Neural progenitor cell (in vitro differentiated cells): ENCODE measurements at regions not wholly inside any gene's neighbourhood (a gene's known extent, or its start where the extent isn't known, plus 50 kb on each side); places are given as distances from the start of the nearest gene placed in this dataset.

Experiments
- DNase-seq: peaks from one replicate; pipeline ENCODE4 v3.0.0-alpha.2; 2016; ENCODE audit warnings: low spot score
- H2AFZ ChIP-seq: fragments of 200-600 bp; sonication (generic); replicated peaks from 2 replicates; pipeline ENCODE4 v1.6.1; 2016; ENCODE audit warnings: antibody characterized with exemption
- H3F3A ChIP-seq: fragments of 200-600 bp; sonication (generic); 2 replicates; pipeline ENCODE4 v1.6.1; 2016; ENCODE audit warnings: antibody characterized with exemption, low read depth
- H3K27ac ChIP-seq: fragments of 200-600 bp; sonication (generic); 2 replicates; pipeline ENCODE4 v1.5.1; 2016; ENCODE audit warnings: mild to moderate bottlenecking
- H3K27me3 ChIP-seq: fragments of 200-600 bp; sonication (generic); 2 replicates; pipeline ENCODE4 v1.6.1; 2016; ENCODE audit warnings: mild to moderate bottlenecking, moderate library complexity
- H3K36me3 ChIP-seq: fragments of 200-600 bp; sonication (generic); 2 replicates; pipeline ENCODE4 v1.5.1; 2016
- H3K4me1 ChIP-seq: fragments of 200-600 bp; sonication (generic); 2 replicates; pipeline ENCODE4 v1.6.1; 2016; ENCODE audit warnings: mixed run types
- H3K4me2 ChIP-seq: fragments of 200-600 bp; sonication (generic); 2 replicates; pipeline ENCODE4 v1.6.1; 2016
- H3K4me3 ChIP-seq: fragments of 200-600 bp; sonication (generic); 2 replicates; pipeline ENCODE4 v1.5.1; 2016
- H3K79me2 ChIP-seq: fragments of 200-600 bp; sonication (generic); 2 replicates; pipeline ENCODE4 v1.6.1; 2016; ENCODE audit warnings: low read depth
- H3K9ac ChIP-seq: fragments of 200-600 bp; sonication (generic); 2 replicates; pipeline ENCODE4 v1.6.1; 2016
- H3K9me3 ChIP-seq: fragments of 200-600 bp; sonication (generic); 2 replicates; pipeline ENCODE4 v1.5.1; 2016; ENCODE audit warnings: low read depth
- H4K20me1 ChIP-seq: fragments of 200-600 bp; sonication (generic); 2 replicates; pipeline ENCODE4 v1.6.1; 2016; ENCODE audit warnings: low read depth
- H3K27ac Mint-ChIP-seq: 3 replicates; pipeline ENCODE4 v1.8.0; 2021; ENCODE audit warnings: mixed read lengths
- H3K27me3 Mint-ChIP-seq: 2 replicates; pipeline ENCODE4 v1.8.0; 2022; ENCODE audit warnings: low read depth, mild to moderate bottlenecking, inconsistent platforms, moderate library complexity, mixed read lengths; ENCODE audit not compliant: insufficient read depth
- H3K36me3 Mint-ChIP-seq: 3 replicates; pipeline ENCODE4 v1.8.0; 2021; ENCODE audit warnings: mixed read lengths
- H3K4me1 Mint-ChIP-seq: 3 replicates; pipeline ENCODE4 v1.8.0; 2021; ENCODE audit warnings: mixed read lengths
- H3K4me3 Mint-ChIP-seq: 3 replicates; pipeline ENCODE4 v1.8.0; 2021; ENCODE audit warnings: mild to moderate bottlenecking, moderate library complexity, mixed read lengths
- H3K9me3 Mint-ChIP-seq: 3 replicates; pipeline ENCODE4 v1.8.0; 2020; ENCODE audit warnings: mixed read lengths
- EZH2 ChIP-seq: fragments of 200-600 bp; sonication (generic); IDR thresholded peaks from 2 replicates; pipeline ENCODE4 v1.6.1; 2017; ENCODE audit warnings: antibody characterized with exemption, mild to moderate bottlenecking, moderate library complexity
- EZH2phosphoT487 ChIP-seq: fragments of 200-600 bp; sonication (generic); IDR thresholded peaks from 2 replicates; pipeline ENCODE4 v1.6.1; 2017; ENCODE audit warnings: antibody characterized with exemption
- TF ChIP-seq, protein P1 (sequence below): fragments of 200-600 bp; sonication (generic); IDR thresholded peaks from 2 replicates; pipeline ENCODE4 v1.5.1; 2017; ENCODE audit warnings: antibody characterized with exemption, mild to moderate bottlenecking

- no peaks in the 10 kb centered on the region for H4K20me1 ChIP-seq
- no peak overlapping the region for H3K4me3 ChIP-seq
- H3K4me1 Mint-ChIP-seq: peaks cover 20% of the 10 kb centered on the region
- no peak overlapping the region for H2AFZ ChIP-seq
- peaks cover 12% of the 10 kb centered on the region for H3K27me3 Mint-ChIP-seq
- H3K4me2 ChIP-seq: no peak overlapping the region
- H3K27me3 ChIP-seq: no peaks in the 10 kb centered on the region
- no peak overlapping the region for H3K27ac Mint-ChIP-seq
- H3F3A ChIP-seq: no peaks in the 10 kb centered on the region
- no peaks in the 10 kb centered on the region for H3K9me3 Mint-ChIP-seq
- no peaks in the 10 kb centered on the region for H3K9me3 ChIP-seq
- no peak overlapping the region for H3K4me3 Mint-ChIP-seq
- peak; percentile 82 for DNase-seq
- no peaks in the 10 kb centered on the region for H3K36me3 ChIP-seq
- no peak overlapping the region for H3K27ac ChIP-seq
- peaks cover 22% of the 10 kb centered on the region for H3K4me1 ChIP-seq
- H3K9ac ChIP-seq: no peak overlapping the region
- no peaks in the 10 kb centered on the region for H3K36me3 Mint-ChIP-seq
- TF ChIP-seq, protein P1, sequence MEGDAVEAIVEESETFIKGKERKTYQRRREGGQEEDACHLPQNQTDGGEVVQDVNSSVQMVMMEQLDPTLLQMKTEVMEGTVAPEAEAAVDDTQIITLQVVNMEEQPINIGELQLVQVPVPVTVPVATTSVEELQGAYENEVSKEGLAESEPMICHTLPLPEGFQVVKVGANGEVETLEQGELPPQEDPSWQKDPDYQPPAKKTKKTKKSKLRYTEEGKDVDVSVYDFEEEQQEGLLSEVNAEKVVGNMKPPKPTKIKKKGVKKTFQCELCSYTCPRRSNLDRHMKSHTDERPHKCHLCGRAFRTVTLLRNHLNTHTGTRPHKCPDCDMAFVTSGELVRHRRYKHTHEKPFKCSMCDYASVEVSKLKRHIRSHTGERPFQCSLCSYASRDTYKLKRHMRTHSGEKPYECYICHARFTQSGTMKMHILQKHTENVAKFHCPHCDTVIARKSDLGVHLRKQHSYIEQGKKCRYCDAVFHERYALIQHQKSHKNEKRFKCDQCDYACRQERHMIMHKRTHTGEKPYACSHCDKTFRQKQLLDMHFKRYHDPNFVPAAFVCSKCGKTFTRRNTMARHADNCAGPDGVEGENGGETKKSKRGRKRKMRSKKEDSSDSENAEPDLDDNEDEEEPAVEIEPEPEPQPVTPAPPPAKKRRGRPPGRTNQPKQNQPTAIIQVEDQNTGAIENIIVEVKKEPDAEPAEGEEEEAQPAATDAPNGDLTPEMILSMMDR: peak; percentile 81
- no peak for TF ChIP-seq EZH2phosphoT487
- no peaks in the 10 kb centered on the region for H3K79me2 ChIP-seq
Observed at GRCh38 chr16:5502467-5502869, 404.9 kb upstream of the EEF2KMT start.

- Histone ChIP-seq H3K27me3 (no peaks in the 10 kb centered on the region), H4K20me1 (no peaks in the 10 kb centered on the region), H3K27ac (no peak overlapping the region), H3K36me3 (no peaks in the 10 kb centered on the region), H3K9ac (no peak overlapping the region), H3K79me2 (no peaks in the 10 kb centered on the region), H3K9me3 (no peaks in the 10 kb centered on the region), H3K4me2 (no peak overlapping the region), H3F3A (no peaks in the 10 kb centered on the region), H2AFZ (no peak overlapping the region), H3K4me1 (peaks cover 10% of the 10 kb centered on the region), H3K4me3 (no peak overlapping the region)
- no peaks in the 10 kb centered on the region for H3K36me3 Mint-ChIP-seq
- H3K4me1 Mint-ChIP-seq: peaks cover 14% of the 10 kb centered on the region
- peaks cover 12% of the 10 kb centered on the region for H3K27me3 Mint-ChIP-seq
- no peak overlapping the region for H3K27ac Mint-ChIP-seq
- TF ChIP-seq EZH2 (no peak), EZH2phosphoT487 (no peak)
- TF ChIP-seq, protein P1: no peak
- DNase-seq: no peak
- H3K4me3 Mint-ChIP-seq: no peak overlapping the region
- no peaks in the 10 kb centered on the region for H3K9me3 Mint-ChIP-seq
Observed at GRCh38 chr16:5500526-5500925, 402.9 kb upstream of the EEF2KMT start.

GRCh38 chr16:5498562-5498961, 401.0 kb upstream of the EEF2KMT start:
- no peak for DNase-seq
- no peak overlapping the region for H3K4me2 ChIP-seq
- peak overlapping the region; percentile 79 for H2AFZ ChIP-seq
- Mint-ChIP-seq H3K36me3 (no peaks in the 10 kb centered on the region), H3K27me3 (peaks cover 9% of the 10 kb centered on the region), H3K27ac (no peak overlapping the region), H3K4me1 (no peaks in the 10 kb centered on the region), H3K4me3 (no peak overlapping the region), H3K9me3 (no peaks in the 10 kb centered on the region)
- no peak overlapping the region for H3K4me3 ChIP-seq
- H4K20me1 ChIP-seq: no peaks in the 10 kb centered on the region
- no peak overlapping the region for H3K27ac ChIP-seq
- no peaks in the 10 kb centered on the region for H3K36me3 ChIP-seq
- H3K9ac ChIP-seq: no peak overlapping the region
- H3K79me2 ChIP-seq: no peaks in the 10 kb centered on the region
- peaks cover 4% of the 10 kb centered on the region for H3K4me1 ChIP-seq
- TF ChIP-seq, protein P1: no peak
- TF ChIP-seq EZH2phosphoT487 (no peak), EZH2 (no peak)
- H3K9me3 ChIP-seq: no peaks in the 10 kb centered on the region
- H3F3A ChIP-seq: no peaks in the 10 kb centered on the region
- H3K27me3 ChIP-seq: no peaks in the 10 kb centered on the region

DNA sequence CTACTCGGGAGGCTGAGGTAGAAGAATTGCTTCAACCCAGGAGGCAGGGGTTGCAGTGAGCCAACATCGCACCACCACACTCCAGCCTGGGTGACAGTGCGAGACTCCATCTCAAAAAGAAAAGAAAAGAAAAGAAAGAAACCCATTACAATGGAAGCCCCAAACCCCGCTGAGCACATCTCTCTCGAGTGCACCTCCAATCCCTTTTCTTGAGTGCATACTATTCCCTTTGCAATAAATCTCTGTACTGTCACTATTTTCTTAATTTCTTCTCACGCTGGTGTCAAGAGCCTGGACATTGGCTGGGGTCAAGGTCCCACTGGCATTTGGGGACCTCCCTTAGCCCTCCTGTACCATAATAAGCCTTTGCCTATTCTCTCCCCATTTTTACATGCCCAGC, 398.4 kb upstream of the EEF2KMT start:
- Histone ChIP-seq H4K20me1 (no peaks in the 10 kb centered on the region), H3K9me3 (no peaks in the 10 kb centered on the region), H3K27me3 (no peaks in the 10 kb centered on the region), H3K36me3 (no peaks in the 10 kb centered on the region), H3K27ac (no peak overlapping the region), H3K4me1 (peaks cover 4% of the 10 kb centered on the region), H3K79me2 (no peaks in the 10 kb centered on the region), H3K4me2 (no peak overlapping the region), H2AFZ (no peak overlapping the region), H3K9ac (no peak overlapping the region), H3F3A (no peaks in the 10 kb centered on the region), H3K4me3 (no peak overlapping the region)
- H3K4me3 Mint-ChIP-seq: no peak overlapping the region
- H3K27me3 Mint-ChIP-seq: peaks cover 10% of the 10 kb centered on the region
- no peaks in the 10 kb centered on the region for H3K36me3 Mint-ChIP-seq
- H3K4me1 Mint-ChIP-seq: no peaks in the 10 kb centered on the region
- DNase-seq: no peak
- TF ChIP-seq, protein P1: no peak
- TF ChIP-seq EZH2: no peak
- TF ChIP-seq EZH2phosphoT487: no peak
- no peak overlapping the region for H3K27ac Mint-ChIP-seq
- H3K9me3 Mint-ChIP-seq: no peaks in the 10 kb centered on the region
